D721Med (cell line): ENCODE measurements at regions not wholly inside any gene's neighbourhood (a gene's known extent, or its start where the extent isn't known, plus 50 kb on each side); places are given as distances from the start of the nearest gene placed in this dataset.
A peak's percentile ranks its signal among the peaks of the same experiment; 100 is the strongest.

Experiments
- DNase-seq: peaks from one replicate; pipeline ENCODE4 v3.0.0; 2011; ENCODE audit warnings: low spot score; ENCODE audit not compliant: insufficient read length
- FAIRE-seq: peaks from 2 replicates; lab custom pipeline; 2011; peaks lifted over from hg19 to GRCh38; lab: Jason Lieb, UNC
- TF ChIP-seq, protein P1 (sequence below): IDR thresholded peaks from 2 replicates; pipeline ENCODE4 v1.5.1; 2012; ENCODE audit warnings: mild to moderate bottlenecking, control low read depth; ENCODE audit not compliant: insufficient read depth; ENCODE audit errors: missing control alignments

DNA sequence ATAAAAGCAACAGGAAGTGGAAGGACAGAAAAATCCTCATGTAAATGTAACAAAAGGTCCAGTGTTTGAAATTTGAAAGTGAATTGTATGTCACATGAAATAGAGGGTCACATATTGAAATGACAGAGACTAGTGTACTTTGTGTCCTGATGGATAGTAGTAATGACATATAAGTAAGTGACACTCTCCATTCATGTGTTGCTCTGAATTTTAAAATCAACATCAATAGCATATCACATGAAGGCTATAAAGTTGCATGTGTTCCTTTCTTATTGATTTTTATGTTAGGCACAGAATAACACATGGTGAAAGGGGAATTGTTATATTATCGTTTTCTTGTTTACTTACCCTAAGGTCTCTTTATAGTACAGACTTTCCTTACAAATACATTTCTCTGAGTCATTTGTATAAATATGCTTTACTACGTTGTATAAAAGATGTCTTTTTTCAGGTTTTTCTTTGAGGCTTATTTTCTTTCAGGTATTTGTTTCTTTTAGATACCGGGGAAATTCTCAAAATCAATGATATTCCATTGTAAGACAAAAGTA lies 104.6 kb upstream of the CACNA2D1 start:
- TF ChIP-seq, protein P1, sequence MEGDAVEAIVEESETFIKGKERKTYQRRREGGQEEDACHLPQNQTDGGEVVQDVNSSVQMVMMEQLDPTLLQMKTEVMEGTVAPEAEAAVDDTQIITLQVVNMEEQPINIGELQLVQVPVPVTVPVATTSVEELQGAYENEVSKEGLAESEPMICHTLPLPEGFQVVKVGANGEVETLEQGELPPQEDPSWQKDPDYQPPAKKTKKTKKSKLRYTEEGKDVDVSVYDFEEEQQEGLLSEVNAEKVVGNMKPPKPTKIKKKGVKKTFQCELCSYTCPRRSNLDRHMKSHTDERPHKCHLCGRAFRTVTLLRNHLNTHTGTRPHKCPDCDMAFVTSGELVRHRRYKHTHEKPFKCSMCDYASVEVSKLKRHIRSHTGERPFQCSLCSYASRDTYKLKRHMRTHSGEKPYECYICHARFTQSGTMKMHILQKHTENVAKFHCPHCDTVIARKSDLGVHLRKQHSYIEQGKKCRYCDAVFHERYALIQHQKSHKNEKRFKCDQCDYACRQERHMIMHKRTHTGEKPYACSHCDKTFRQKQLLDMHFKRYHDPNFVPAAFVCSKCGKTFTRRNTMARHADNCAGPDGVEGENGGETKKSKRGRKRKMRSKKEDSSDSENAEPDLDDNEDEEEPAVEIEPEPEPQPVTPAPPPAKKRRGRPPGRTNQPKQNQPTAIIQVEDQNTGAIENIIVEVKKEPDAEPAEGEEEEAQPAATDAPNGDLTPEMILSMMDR, result no peak
- DNase-seq (no peak), FAIRE-seq (peak; percentile 16)

GRCh38 chr7:82542665-82543064 lies 99.1 kb upstream of the CACNA2D1 start:
- FAIRE-seq, result no peak

GRCh38 chr7:82539969-82540368 lies 96.4 kb upstream of the CACNA2D1 start:
- FAIRE-seq, result no peak
- TF ChIP-seq, protein P1, result no peak
- DNase-seq, result no peak

More at GRCh38 chr7:82542665-82543064, 99.1 kb upstream of the CACNA2D1 start:
- no peak for DNase-seq
- TF ChIP-seq, protein P1, result no peak

GRCh38 chr7:82534684-82535083 lies 91.1 kb upstream of the CACNA2D1 start:
- no peak for FAIRE-seq
- TF ChIP-seq, protein P1, result no peak
- DNase-seq, result no peak

DNA sequence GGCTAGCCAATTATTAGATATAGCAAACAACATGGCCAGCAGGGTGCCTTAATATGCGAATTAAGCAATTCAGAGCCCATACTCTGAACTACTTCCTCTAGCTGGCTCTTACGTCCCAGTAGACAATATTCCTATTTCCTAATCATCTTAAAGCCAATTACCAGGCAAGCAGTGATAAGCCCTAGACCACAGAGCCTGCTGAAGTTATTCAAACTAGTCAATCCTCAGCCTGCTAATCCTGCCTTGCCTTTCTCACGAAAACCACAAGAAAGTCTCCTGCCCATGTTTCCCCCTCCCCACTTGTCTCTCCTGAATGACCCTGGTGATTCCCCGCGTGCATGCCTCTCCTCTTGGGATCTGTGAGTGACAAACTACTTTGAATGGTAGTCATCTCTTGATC lies 86.8 kb upstream of the CACNA2D1 start:
- TF ChIP-seq, protein P1, result peak; percentile 4
- DNase-seq (peak; percentile 41), FAIRE-seq (peak; percentile 93)

DNA sequence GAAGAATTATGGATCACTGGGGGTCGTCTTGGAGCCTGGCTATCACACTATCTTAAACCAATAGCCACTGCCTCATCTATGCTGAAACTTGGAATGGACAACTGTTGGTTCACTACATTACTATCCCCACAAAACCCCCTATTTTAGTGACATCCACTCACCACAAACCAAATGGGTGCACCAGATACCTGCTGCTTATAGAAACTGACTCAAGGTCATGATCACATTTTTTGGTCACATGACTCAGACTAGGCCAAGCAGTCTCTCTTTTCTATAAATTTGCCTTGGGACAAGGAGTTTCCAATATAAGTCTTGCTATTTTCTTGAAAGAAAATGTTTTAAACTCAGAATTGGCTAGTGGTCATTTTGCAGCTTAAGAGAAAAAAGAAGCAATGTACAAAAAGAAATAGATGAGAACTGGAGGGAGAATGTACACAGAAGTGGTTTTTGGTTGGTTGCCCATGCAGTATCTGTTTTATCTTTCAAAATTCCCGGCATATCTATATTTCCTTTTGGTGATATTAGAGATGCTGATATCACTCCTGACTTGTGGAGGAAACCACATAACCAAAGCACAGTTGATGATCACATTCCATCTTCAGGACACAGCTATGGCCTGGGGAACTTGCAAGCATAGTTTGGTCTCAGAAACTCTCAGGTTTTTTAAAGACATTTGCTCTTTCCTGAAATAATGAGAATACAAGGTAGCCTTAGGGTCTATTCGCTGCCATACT lies 85.2 kb upstream of the CACNA2D1 start:
- DNase-seq (no peak), FAIRE-seq (no peak)
- TF ChIP-seq, protein P1, result no peak

GRCh38 chr7:82527851-82528250 lies 84.3 kb upstream of the CACNA2D1 start:
- FAIRE-seq, result no peak
- TF ChIP-seq, protein P1, result no peak
- no peak for DNase-seq
